ENCODE measurements at regions not wholly inside any gene's neighbourhood (a gene's known extent, or its start where the extent isn't known, plus 50 kb on each side); places are given as distances from the start of the nearest gene placed in this dataset.
A peak's percentile ranks its signal among the peaks of the same experiment; 100 is the strongest.
"Not testable (repeated sequence)": the region's sequence is repeated elsewhere in the genome, so short reads cannot be mapped to it uniquely, and the experiment has no call there.

GRCh38 chrX:44669626-44670025 is 127.0 kb upstream of the FUNDC1 start:
- no peak for DNase-seq

GRCh38 chrX:44667771-44668170 is 125.1 kb upstream of the FUNDC1 start:
- no peak for DNase-seq

GRCh38 chrX:44657718-44658246 is 115.1 kb upstream of the FUNDC1 start:
- not testable (repeated sequence) for DNase-seq

- no peak for DNase-seq
These were observed 108.7 kb upstream of the FUNDC1 start for GRCh38 chrX:44651358-44651757.

GRCh38 chrX:44643723-44644122 is 101.1 kb upstream of the FUNDC1 start:
- DNase-seq = no peak

GRCh38 chrX:44637282-44637681 is 94.6 kb upstream of the FUNDC1 start:
- no peak for DNase-seq

- peak; percentile 1 for DNase-seq
These were observed 78.4 kb upstream of the FUNDC1 start for GRCh38 chrX:44621078-44621477.

- DNase-seq = no peak
These were observed 76.4 kb upstream of the FUNDC1 start for GRCh38 chrX:44619039-44619438.

- DNase-seq = no peak
These were observed 53.6 kb upstream of the FUNDC1 start for GRCh38 chrX:44596277-44596676.
